HEK293 (cell line): ENCODE measurements at regions not wholly inside any gene's neighbourhood (a gene's known extent, or its start where the extent isn't known, plus 50 kb on each side); places are given as distances from the start of the nearest gene placed in this dataset.

Experiments
- CTCF ChIA-PET: fragments of 350-600 bp; formaldehyde crosslinking; extraction: SDS; loops from one replicate; lab custom pipeline; 2021; ENCODE audit warnings: antibody characterized with exemption; lab: Yijun Ruan, JAX
- POLR2A ChIA-PET: fragments of 300-600 bp; formaldehyde crosslinking; extraction: SDS; loops from one replicate; lab custom pipeline; 2020; ENCODE audit warnings: antibody characterized with exemption, inconsistent platforms; lab: Yijun Ruan, JAX
- H3K27ac ChIP-seq: fragments of 200-500 bp; sonication (Bioruptor generic); 2 replicates; pipeline ENCODE4 v1.5.1; 2014; ENCODE audit warnings: low read depth, low read length, control low read depth, inconsistent platforms; ENCODE audit errors: extremely low read depth
- H3K36me3 ChIP-seq, 2 experiments: fragments of 200-500 bp in 1 of 2; sonication (Bioruptor generic) in 1 of 2; 1 replicate in 1 of 2; 2 replicates in 1 of 2; pipeline ENCODE4 v1.5.1; 2014 to 2017; ENCODE audit warnings: inconsistent platforms in 2 of 2, low read length in 2 of 2; ENCODE audit not compliant: control insufficient read depth in 2 of 2, insufficient read depth in 1 of 2
- H3K4me1 ChIP-seq: fragments of 200-500 bp; sonication (Bioruptor generic); 2 replicates; pipeline ENCODE4 v1.5.1; 2014; ENCODE audit warnings: mild to moderate bottlenecking, low read length, inconsistent platforms; ENCODE audit not compliant: control insufficient read depth, insufficient read depth
- H3K4me3 ChIP-seq: 2 replicates; pipeline ENCODE4 v1.5.1; 2011; ENCODE audit warnings: low read depth, mild to moderate bottlenecking, control low read depth, low read length, moderate library complexity
- H3K9me3 ChIP-seq: fragments of 200-500 bp; sonication (Bioruptor generic); 2 replicates; pipeline ENCODE4 v1.5.1; 2014; ENCODE audit warnings: low read depth, low read length, inconsistent platforms; ENCODE audit not compliant: control insufficient read depth, insufficient read depth
- GLI4 ChIP-seq: fragments of 450-650 bp; formaldehyde crosslinking; IDR thresholded peaks from 2 replicates; pipeline ENCODE4 v1.5.1; 2016; ENCODE audit warnings: missing biosample characterization, missing genetic modification characterization
- OSR2 ChIP-seq: fragments of 450-650 bp; formaldehyde crosslinking; IDR thresholded peaks from 2 replicates; pipeline ENCODE4 v1.5.1; 2016; ENCODE audit warnings: missing biosample characterization, missing genetic modification characterization
- TRIM28 ChIP-seq: IDR thresholded peaks from 2 replicates; pipeline ENCODE4 v1.6.1; 2011; ENCODE audit warnings: low read length, control low read depth, borderline replicate concordance
- ZBTB7A ChIP-seq: fragments of 450-650 bp; formaldehyde crosslinking; IDR thresholded peaks from 2 replicates; pipeline ENCODE4 v1.5.1; 2016; ENCODE audit warnings: low read depth, missing biosample characterization, missing genetic modification characterization
- ZFHX2 ChIP-seq: fragments of 450-650 bp; formaldehyde crosslinking; conservative IDR thresholded peaks from 2 replicates; pipeline ENCODE4 v1.5.1; 2016; ENCODE audit warnings: missing biosample characterization, missing genetic modification characterization
- ZFP41 ChIP-seq: fragments of 450-650 bp; formaldehyde crosslinking; IDR thresholded peaks from 2 replicates; pipeline ENCODE4 v1.5.1; 2016; ENCODE audit warnings: missing biosample characterization, missing genetic modification characterization, borderline replicate concordance
- ZNF146 ChIP-seq: fragments of 450-650 bp; formaldehyde crosslinking; IDR thresholded peaks from 2 replicates; pipeline ENCODE4 v1.5.1; 2016; ENCODE audit warnings: missing biosample characterization, missing genetic modification characterization
- ZNF155 ChIP-seq: fragments of 450-650 bp; formaldehyde crosslinking; IDR thresholded peaks from 2 replicates; pipeline ENCODE4 v1.5.1; 2016; ENCODE audit warnings: missing biosample characterization, missing genetic modification characterization
- ZNF23 ChIP-seq: fragments of 450-650 bp; formaldehyde crosslinking; IDR thresholded peaks from 2 replicates; pipeline ENCODE4 v1.5.1; 2016; ENCODE audit warnings: missing biosample characterization, missing genetic modification characterization, borderline replicate concordance
- ZNF266 ChIP-seq: fragments of 450-650 bp; formaldehyde crosslinking; IDR thresholded peaks from 2 replicates; pipeline ENCODE4 v1.5.1; 2016; ENCODE audit warnings: missing biosample characterization, missing genetic modification characterization, low read depth
- ZNF324 ChIP-seq: fragments of 450-650 bp; formaldehyde crosslinking; IDR thresholded peaks from 2 replicates; pipeline ENCODE4 v1.5.1; 2016; ENCODE audit warnings: missing biosample characterization, missing genetic modification characterization
- ZNF341 ChIP-seq: fragments of 450-650 bp; formaldehyde crosslinking; IDR thresholded peaks from 2 replicates; pipeline ENCODE4; 2016; ENCODE audit warnings: low read depth, missing biosample characterization, missing genetic modification characterization
- ZNF658 ChIP-seq: fragments of 450-650 bp; formaldehyde crosslinking; IDR thresholded peaks from 2 replicates; pipeline ENCODE4; 2016; ENCODE audit warnings: missing biosample characterization, missing genetic modification characterization
- ZNF747 ChIP-seq: fragments of 450-650 bp; formaldehyde crosslinking; IDR thresholded peaks from 2 replicates; pipeline ENCODE4 v1.5.1; 2016; ENCODE audit warnings: missing biosample characterization, missing genetic modification characterization
- ZNF843 ChIP-seq: fragments of 450-650 bp; formaldehyde crosslinking; IDR thresholded peaks from 2 replicates; pipeline ENCODE4 v1.5.1; 2016; ENCODE audit warnings: missing biosample characterization, missing genetic modification characterization
- TF ChIP-seq, protein P1 (sequence below): fragments of 450-650 bp; formaldehyde crosslinking; IDR thresholded peaks from 2 replicates; pipeline ENCODE4 v1.5.1; 2016; ENCODE audit warnings: missing biosample characterization, missing genetic modification characterization
- TF ChIP-seq, protein P2 (sequence below): fragments of 450-650 bp; IDR thresholded peaks from 2 replicates; pipeline ENCODE4 v1.5.1; 2018; ENCODE audit warnings: missing biosample characterization, mild to moderate bottlenecking, missing genetic modification characterization
- TF ChIP-seq, protein P3 (sequence below): fragments of 450-650 bp; formaldehyde crosslinking; IDR thresholded peaks from 2 replicates; pipeline ENCODE4; 2016; ENCODE audit warnings: missing biosample characterization, missing genetic modification characterization
- TF ChIP-seq, protein P4 (sequence below): fragments of 450-650 bp; formaldehyde crosslinking; IDR thresholded peaks from 2 replicates; pipeline ENCODE4 v1.5.1; 2016; ENCODE audit warnings: missing biosample characterization, missing genetic modification characterization, low read depth

DNA sequence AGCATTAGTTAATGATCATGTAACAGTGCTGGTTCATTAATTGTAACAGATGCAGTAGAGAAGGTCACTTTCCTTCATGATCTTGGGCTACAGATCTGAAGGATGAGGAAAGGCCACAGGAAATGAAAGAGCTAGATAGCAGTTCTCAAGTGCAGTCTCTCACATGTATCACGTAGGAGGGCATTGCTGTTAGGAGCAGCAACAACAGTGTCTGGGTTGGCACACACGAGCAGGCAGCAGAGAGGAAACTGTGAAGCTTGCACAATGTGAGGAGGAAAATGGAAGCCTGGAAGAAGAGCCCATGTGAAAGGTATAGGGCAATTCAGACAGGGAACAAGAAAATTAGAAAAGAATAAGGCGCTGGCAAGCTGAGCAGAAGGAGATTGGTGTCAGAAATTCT is 1741.5 kb downstream of the PCDH9 start:
- H3K36me3 ChIP-seq, result no peaks in the 10 kb centered on the region
- TF ChIP-seq OSR2 (tag by site-specific recombination) (no peak), TRIM28 (peak; percentile 30; the same call in 1 of the 2 replicates)
- POLR2A ChIA-PET, result no interaction called here
- no peaks in the 10 kb centered on the region for H3K9me3 ChIP-seq
- no peak overlapping the region for H3K4me3 ChIP-seq
- H3K27ac ChIP-seq, result no peak overlapping the region
- CTCF ChIA-PET, result no interaction called here
- H3K4me1 ChIP-seq, result no peaks in the 10 kb centered on the region

DNA sequence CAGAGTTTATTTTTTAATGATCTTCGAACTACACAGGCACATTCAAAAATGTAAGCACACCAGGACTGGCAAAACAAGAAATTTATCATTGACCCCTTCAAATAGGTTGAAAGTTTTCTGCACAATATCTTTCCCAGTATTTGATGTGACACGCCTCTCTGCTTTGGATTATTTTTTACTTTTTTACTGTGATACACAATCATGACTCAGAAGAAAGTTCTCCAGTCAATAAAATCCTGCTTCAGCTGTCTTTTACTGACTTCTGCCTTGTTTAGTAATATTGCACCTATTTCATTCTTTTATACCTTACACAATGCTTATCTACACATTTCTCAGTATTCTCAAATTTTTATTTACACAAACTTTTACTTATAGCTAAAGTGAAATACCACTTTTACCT is 1750.4 kb downstream of the PCDH9 start:
- POLR2A ChIA-PET, result no interaction called here
- H3K36me3 ChIP-seq, result no peaks in the 10 kb centered on the region
- TF ChIP-seq TRIM28 (no peak), ZNF266 (tag by site-specific recombination) (no peak), ZBTB7A (tag by site-specific recombination) (no peak), ZNF324 (tag by site-specific recombination) (no peak), GLI4 (tag by site-specific recombination) (no peak), ZNF341 (tag by site-specific recombination) (no peak), ZNF843 (tag by site-specific recombination) (no peak), ZNF155 (tag by site-specific recombination) (no peak), ZFP41 (tag by site-specific recombination) (no peak), ZNF658 (no peak), ZFHX2 (tag by site-specific recombination) (no peak), ZNF146 (tag by site-specific recombination) (no peak), ZNF23 (no peak), ZNF747 (no peak)
- TF ChIP-seq, protein P1, sequence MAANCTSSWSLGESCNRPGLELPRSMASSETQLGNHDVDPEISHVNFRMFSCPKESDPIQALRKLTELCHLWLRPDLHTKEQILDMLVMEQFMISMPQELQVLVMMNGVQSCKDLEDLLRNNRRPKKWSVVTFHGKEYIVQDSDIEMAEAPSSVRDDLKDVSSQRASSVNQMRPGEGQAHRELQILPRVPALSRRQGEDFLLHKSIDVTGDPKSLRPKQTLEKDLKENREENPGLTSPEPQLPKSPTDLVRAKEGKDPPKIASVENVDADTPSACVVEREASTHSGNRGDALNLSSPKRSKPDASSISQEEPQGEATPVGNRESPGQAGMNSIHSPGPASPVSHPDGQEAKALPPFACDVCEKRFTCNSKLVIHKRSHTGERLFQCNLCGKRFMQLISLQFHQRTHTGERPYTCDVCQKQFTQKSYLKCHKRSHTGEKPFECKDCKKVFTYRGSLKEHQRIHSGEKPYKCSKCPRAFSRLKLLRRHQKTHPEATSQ (tag by site-specific recombination), result no peak
- TF ChIP-seq, protein P2, sequence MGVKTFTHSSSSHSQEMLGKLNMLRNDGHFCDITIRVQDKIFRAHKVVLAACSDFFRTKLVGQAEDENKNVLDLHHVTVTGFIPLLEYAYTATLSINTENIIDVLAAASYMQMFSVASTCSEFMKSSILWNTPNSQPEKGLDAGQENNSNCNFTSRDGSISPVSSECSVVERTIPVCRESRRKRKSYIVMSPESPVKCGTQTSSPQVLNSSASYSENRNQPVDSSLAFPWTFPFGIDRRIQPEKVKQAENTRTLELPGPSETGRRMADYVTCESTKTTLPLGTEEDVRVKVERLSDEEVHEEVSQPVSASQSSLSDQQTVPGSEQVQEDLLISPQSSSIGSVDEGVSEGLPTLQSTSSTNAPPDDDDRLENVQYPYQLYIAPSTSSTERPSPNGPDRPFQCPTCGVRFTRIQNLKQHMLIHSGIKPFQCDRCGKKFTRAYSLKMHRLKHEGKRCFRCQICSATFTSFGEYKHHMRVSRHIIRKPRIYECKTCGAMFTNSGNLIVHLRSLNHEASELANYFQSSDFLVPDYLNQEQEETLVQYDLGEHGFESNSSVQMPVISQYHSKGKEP (tag by site-specific recombination), result no peak
- TF ChIP-seq, protein P3, sequence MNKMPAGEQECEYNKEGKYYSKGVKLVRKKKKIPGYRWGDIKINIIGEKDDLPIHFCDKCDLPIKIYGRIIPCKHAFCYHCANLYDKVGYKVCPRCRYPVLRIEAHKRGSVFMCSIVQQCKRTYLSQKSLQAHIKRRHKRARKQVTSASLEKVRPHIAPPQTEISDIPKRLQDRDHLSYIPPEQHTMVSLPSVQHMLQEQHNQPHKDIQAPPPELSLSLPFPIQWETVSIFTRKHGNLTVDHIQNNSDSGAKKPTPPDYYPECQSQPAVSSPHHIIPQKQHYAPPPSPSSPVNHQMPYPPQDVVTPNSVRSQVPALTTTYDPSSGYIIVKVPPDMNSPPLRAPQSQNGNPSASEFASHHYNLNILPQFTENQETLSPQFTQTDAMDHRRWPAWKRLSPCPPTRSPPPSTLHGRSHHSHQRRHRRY (tag by site-specific recombination), result no peak
- TF ChIP-seq, protein P4, sequence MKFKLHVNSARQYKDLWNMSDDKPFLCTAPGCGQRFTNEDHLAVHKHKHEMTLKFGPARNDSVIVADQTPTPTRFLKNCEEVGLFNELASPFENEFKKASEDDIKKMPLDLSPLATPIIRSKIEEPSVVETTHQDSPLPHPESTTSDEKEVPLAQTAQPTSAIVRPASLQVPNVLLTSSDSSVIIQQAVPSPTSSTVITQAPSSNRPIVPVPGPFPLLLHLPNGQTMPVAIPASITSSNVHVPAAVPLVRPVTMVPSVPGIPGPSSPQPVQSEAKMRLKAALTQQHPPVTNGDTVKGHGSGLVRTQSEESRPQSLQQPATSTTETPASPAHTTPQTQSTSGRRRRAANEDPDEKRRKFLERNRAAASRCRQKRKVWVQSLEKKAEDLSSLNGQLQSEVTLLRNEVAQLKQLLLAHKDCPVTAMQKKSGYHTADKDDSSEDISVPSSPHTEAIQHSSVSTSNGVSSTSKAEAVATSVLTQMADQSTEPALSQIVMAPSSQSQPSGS (tag by site-specific recombination), result no peak
- no peak overlapping the region for H3K4me3 ChIP-seq
- H3K9me3 ChIP-seq, result no peaks in the 10 kb centered on the region
- CTCF ChIA-PET, result no interaction called here
- H3K4me1 ChIP-seq, result no peaks in the 10 kb centered on the region
- no peak overlapping the region for H3K27ac ChIP-seq
